ENCODE measurements at regions not wholly inside any gene's neighbourhood (a gene's known extent, or its start where the extent isn't known, plus 50 kb on each side); places are given as distances from the start of the nearest gene placed in this dataset.
A peak's percentile ranks its signal among the peaks of the same experiment; 100 is the strongest.

DNA sequence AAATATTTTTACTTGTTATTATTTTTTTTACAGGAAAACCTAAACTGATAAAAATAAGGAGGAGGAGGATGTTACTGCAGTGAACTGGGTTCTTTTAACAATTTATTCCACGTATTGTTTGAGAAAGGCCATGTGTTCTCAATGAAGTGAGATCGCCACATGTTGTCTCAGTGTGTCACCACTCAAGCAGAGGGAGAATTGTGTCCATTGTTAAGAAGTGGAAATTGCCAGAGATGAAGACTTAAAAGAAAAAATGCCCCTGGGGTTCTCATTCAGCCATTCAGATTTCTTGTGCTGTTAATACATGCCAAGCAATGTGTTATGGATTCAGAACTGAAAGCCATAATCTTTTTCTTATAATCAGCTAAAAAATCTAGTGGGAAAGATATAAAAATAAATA is 297.1 kb downstream of the NSUN3 start:
- Histone ChIP-seq H3K27ac (no peak overlapping the region), H3K27me3 (no peaks in the 10 kb centered on the region), H3K36me3 (no peaks in the 10 kb centered on the region), H3K4me3 (no peak overlapping the region), H3K4me1 (no peaks in the 10 kb centered on the region), H3K9me3 (no peaks in the 10 kb centered on the region)
- intact Hi-C loops (cut with DNase I; ENCODE audit: low total_unique reads) = no loop called here
- TF ChIP-seq CTCF (IDR thresholded peaks at IDR 0.05) (no peak), POLR2A (IDR thresholded peaks at IDR 0.05) (no peak)
- DNase-seq = no peak

DNA sequence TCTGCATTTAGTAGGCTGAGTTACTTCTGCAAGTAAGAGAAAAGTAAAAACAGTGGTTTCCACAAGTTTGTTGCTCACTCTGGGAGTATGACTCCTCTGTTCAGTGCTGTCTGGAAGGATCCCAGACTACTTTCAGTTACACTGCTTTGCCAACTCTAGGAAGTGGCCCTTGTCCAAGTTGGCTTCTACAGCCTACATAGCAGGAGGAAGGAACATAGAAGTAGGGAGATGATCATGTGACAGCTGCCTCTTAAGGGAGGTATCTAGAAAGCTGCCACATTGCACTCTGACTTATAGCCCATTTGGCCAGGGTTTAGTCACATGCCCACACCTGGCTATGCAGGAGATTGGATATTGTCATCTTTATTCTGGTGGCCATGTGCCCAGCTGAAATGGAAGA is 298.1 kb downstream of the NSUN3 start:
- H3K4me3 ChIP-seq = no peak overlapping the region
- intact Hi-C loops (cut with DNase I; ENCODE audit: low total_unique reads) = no loop called here
- DNase-seq = peak; percentile 23 to 48

GRCh38 chr3:94362393-94362792 is 299.5 kb downstream of the NSUN3 start:
- intact Hi-C loops (cut with DNase I; ENCODE audit: low total_unique reads) = no loop called here
- Histone ChIP-seq H3K4me3 (no peak overlapping the region), H3K27ac (no peak overlapping the region), H3K4me1 (no peaks in the 10 kb centered on the region), H3K9me3 (no peaks in the 10 kb centered on the region), H3K36me3 (no peaks in the 10 kb centered on the region), H3K27me3 (no peaks in the 10 kb centered on the region)
- DNase-seq = no peak
- TF ChIP-seq CTCF (IDR thresholded peaks at IDR 0.05) (no peak), POLR2A (IDR thresholded peaks at IDR 0.05) (no peak)

More for the DNA sequence above, 298.1 kb downstream of the NSUN3 start:
- TF ChIP-seq POLR2A (IDR thresholded peaks at IDR 0.05) (no peak), CTCF (IDR thresholded peaks at IDR 0.05) (no peak)
- Histone ChIP-seq H3K27me3 (no peaks in the 10 kb centered on the region), H3K4me1 (no peaks in the 10 kb centered on the region), H3K9me3 (no peaks in the 10 kb centered on the region), H3K36me3 (no peaks in the 10 kb centered on the region), H3K27ac (no peak overlapping the region)

- no peak overlapping the region for H3K4me3 ChIP-seq
- no peak overlapping the region for H3K27ac ChIP-seq
- H3K4me1 ChIP-seq = no peaks in the 10 kb centered on the region
- no peak for TF ChIP-seq POLR2A (IDR thresholded peaks at IDR 0.05)
- H3K27me3 ChIP-seq = no peaks in the 10 kb centered on the region
- H3K36me3 ChIP-seq = no peaks in the 10 kb centered on the region
- H3K9me3 ChIP-seq = no peaks in the 10 kb centered on the region
- intact Hi-C loops (cut with DNase I; ENCODE audit: low total_unique reads) = no loop called here
- no peak for DNase-seq
These were observed 302.1 kb downstream of the NSUN3 start for GRCh38 chr3:94365006-94365405.

DNA sequence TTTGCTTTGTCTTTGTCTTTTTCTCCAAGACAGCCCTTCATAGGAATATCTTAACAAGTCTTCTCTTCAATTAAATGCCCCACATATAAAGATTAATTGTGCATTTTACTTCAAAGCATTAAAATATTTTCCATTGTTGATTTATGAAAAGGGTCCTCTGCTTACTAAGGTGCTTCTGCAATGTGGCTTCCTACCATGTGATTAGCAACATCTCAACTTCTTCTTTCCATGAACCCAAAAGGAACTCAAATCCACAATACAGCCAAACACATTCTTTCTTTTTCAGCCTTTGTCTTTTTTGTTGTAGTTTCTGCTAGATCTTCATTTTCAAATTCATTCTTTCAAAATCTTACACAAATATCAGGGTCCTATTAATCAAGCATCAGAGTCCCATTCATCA is 309.2 kb downstream of the NSUN3 start:
- DNase-seq = no peak
- H3K4me1 ChIP-seq = no peaks in the 10 kb centered on the region
- H3K27ac ChIP-seq = no peak overlapping the region
- H3K36me3 ChIP-seq = no peaks in the 10 kb centered on the region
- TF ChIP-seq CTCF (IDR thresholded peaks at IDR 0.05) (no peak), POLR2A (IDR thresholded peaks at IDR 0.05) (no peak)
- H3K9me3 ChIP-seq = no peaks in the 10 kb centered on the region
- intact Hi-C loops (cut with DNase I; ENCODE audit: low total_unique reads) = no loop called here
- H3K4me3 ChIP-seq = no peak overlapping the region
- H3K27me3 ChIP-seq = no peaks in the 10 kb centered on the region

- Histone ChIP-seq H3K27me3 (no peaks in the 10 kb centered on the region), H3K9me3 (no peaks in the 10 kb centered on the region), H3K27ac (no peak overlapping the region), H3K4me3 (no peak overlapping the region), H3K36me3 (no peaks in the 10 kb centered on the region), H3K4me1 (no peaks in the 10 kb centered on the region)
- intact Hi-C loops (cut with DNase I; ENCODE audit: low total_unique reads) = no loop called here
- no peak for DNase-seq
- TF ChIP-seq POLR2A (IDR thresholded peaks at IDR 0.05) (no peak), CTCF (IDR thresholded peaks at IDR 0.05) (no peak)
These were observed 310.6 kb downstream of the NSUN3 start for GRCh38 chr3:94373456-94373855.
